ENCODE measurements at regions not wholly inside any gene's neighbourhood (a gene's known extent, or its start where the extent isn't known, plus 50 kb on each side); places are given as distances from the start of the nearest gene placed in this dataset.

GRCh38 chr7:47044625-47045024 lies 537.3 kb downstream of the TNS3 start:
- TF ChIP-seq POLR2A (IDR thresholded peaks at IDR 0.05; ENCODE audit: low read depth, low read length) (no peak), POLR2AphosphoS5 (IDR thresholded peaks at IDR 0.05; ENCODE audit: low read depth, low read length) (no peak), TAF1 (IDR thresholded peaks at IDR 0.05; ENCODE audit: low read depth, low read length) (no peak)
